Cardiac muscle cell (in vitro differentiated cells and primary cell): ENCODE measurements at regions not wholly inside any gene's neighbourhood (a gene's known extent, or its start where the extent isn't known, plus 50 kb on each side); places are given as distances from the start of the nearest gene placed in this dataset.

Experiments
- DNase-seq, 2 donors: peaks; one replicate each; pipeline versions ENCODE4 v3.0.0 to v3.0.0-alpha.2; 2010 to 2017; ENCODE audit warnings: low read depth in 1 of 2, low spot score in 1 of 2
- H3K27ac ChIP-seq: fragments of 200-600 bp; sonication (generic); 2 replicates; pipeline ENCODE4 v1.5.1; 2016
- H3K27me3 ChIP-seq: fragments of 200-600 bp; sonication (generic); 2 replicates; pipeline ENCODE4 v1.6.0; 2016; ENCODE audit warnings: control low read depth
- H3K36me3 ChIP-seq: fragments of 200-600 bp; sonication (generic); 2 replicates; pipeline ENCODE4 v1.5.1; 2016; ENCODE audit warnings: control low read depth
- H3K4me1 ChIP-seq: fragments of 200-600 bp; sonication (generic); 2 replicates; pipeline ENCODE4 v1.8.1; 2017; ENCODE audit warnings: low read depth, mild to moderate bottlenecking, mixed run types
- H3K4me3 ChIP-seq: fragments of 200-600 bp; sonication (generic); 2 replicates; pipeline ENCODE4 v1.5.1; 2016; ENCODE audit warnings: mild to moderate bottlenecking
- H3K9me3 ChIP-seq: fragments of 200-600 bp; sonication (generic); 2 replicates; pipeline ENCODE4 v1.5.1; 2017; ENCODE audit warnings: low read depth, mild to moderate bottlenecking, control low read depth
- TF ChIP-seq, protein P1 (sequence below): IDR thresholded peaks from 2 replicates; pipeline ENCODE4 v1.5.1; 2012; ENCODE audit warnings: low read depth, mild to moderate bottlenecking, low read length

DNA sequence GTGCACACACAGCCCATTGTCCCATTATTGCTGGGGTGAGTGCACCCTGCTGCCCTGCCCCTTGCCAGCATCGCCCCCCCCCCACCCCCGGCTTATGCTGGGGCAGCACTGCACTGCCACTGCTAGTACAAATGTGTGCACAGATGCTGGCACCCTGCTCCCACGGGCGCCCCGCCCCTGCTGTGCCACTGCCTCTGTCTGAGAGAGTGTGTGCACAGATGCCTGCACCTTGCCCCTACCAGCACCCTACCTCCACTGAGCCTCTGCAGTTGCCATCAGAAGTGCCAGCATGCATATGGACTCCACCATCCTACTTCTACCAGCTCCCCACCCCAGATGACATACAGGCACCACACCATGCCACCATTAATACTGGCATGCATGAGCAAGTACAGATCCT, 454.6 kb upstream of the KHDRBS2 start:
- DNase-seq, result no peak
- H3K4me3 ChIP-seq, result no peak overlapping the region
- H3K9me3 ChIP-seq, result no peaks in the 10 kb centered on the region
- H3K36me3 ChIP-seq, result no peaks in the 10 kb centered on the region
- TF ChIP-seq, protein P1, sequence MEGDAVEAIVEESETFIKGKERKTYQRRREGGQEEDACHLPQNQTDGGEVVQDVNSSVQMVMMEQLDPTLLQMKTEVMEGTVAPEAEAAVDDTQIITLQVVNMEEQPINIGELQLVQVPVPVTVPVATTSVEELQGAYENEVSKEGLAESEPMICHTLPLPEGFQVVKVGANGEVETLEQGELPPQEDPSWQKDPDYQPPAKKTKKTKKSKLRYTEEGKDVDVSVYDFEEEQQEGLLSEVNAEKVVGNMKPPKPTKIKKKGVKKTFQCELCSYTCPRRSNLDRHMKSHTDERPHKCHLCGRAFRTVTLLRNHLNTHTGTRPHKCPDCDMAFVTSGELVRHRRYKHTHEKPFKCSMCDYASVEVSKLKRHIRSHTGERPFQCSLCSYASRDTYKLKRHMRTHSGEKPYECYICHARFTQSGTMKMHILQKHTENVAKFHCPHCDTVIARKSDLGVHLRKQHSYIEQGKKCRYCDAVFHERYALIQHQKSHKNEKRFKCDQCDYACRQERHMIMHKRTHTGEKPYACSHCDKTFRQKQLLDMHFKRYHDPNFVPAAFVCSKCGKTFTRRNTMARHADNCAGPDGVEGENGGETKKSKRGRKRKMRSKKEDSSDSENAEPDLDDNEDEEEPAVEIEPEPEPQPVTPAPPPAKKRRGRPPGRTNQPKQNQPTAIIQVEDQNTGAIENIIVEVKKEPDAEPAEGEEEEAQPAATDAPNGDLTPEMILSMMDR, result no peak
- no peaks in the 10 kb centered on the region for H3K4me1 ChIP-seq
- no peaks in the 10 kb centered on the region for H3K27me3 ChIP-seq
- no peak overlapping the region for H3K27ac ChIP-seq

- no peaks in the 10 kb centered on the region for H3K9me3 ChIP-seq
- TF ChIP-seq, protein P1, result no peak
- H3K27ac ChIP-seq, result no peak overlapping the region
- H3K4me1 ChIP-seq, result no peaks in the 10 kb centered on the region
- H3K4me3 ChIP-seq, result no peak overlapping the region
- no peak for DNase-seq
- no peaks in the 10 kb centered on the region for H3K27me3 ChIP-seq
- H3K36me3 ChIP-seq, result no peaks in the 10 kb centered on the region
These were observed 454.1 kb upstream of the KHDRBS2 start for GRCh38 chr6:62740171-62740570.

GRCh38 chr6:62737792-62738191, 451.8 kb upstream of the KHDRBS2 start:
- Histone ChIP-seq H3K27me3 (no peaks in the 10 kb centered on the region), H3K4me1 (no peaks in the 10 kb centered on the region), H3K36me3 (no peaks in the 10 kb centered on the region), H3K4me3 (no peak overlapping the region), H3K27ac (no peak overlapping the region), H3K9me3 (no peaks in the 10 kb centered on the region)
- TF ChIP-seq, protein P1, result no peak
- DNase-seq, result no peak

- no peaks in the 10 kb centered on the region for H3K27me3 ChIP-seq
- no peaks in the 10 kb centered on the region for H3K9me3 ChIP-seq
- H3K4me1 ChIP-seq, result no peaks in the 10 kb centered on the region
- DNase-seq, result no peak
- H3K27ac ChIP-seq, result no peak overlapping the region
- TF ChIP-seq, protein P1, result no peak
- H3K4me3 ChIP-seq, result no peak overlapping the region
- H3K36me3 ChIP-seq, result no peaks in the 10 kb centered on the region
These were observed 435.4 kb upstream of the KHDRBS2 start for GRCh38 chr6:62721408-62721807.

DNA sequence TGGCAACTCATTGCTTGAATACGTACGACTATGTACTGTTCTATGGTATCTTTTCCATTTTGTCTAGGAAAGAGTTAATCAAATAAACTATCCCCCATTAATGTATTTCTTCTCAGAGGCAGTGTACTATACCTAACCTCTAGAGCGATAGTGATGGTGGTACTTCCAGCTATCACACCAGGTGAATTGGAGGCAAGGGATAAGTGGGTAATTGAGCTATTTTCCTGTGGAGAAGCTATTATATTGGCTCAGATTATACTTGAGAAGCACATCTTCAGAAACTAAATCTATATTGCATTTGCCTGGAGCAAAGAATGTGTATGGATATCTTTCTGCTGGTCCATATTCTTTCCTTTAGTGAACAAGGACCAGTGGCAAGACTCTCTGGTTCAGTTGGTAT, 430.7 kb upstream of the KHDRBS2 start:
- TF ChIP-seq, protein P1, result no peak
- Histone ChIP-seq H3K4me3 (no peak overlapping the region), H3K9me3 (no peaks in the 10 kb centered on the region), H3K36me3 (no peaks in the 10 kb centered on the region), H3K27ac (no peak overlapping the region), H3K27me3 (no peaks in the 10 kb centered on the region), H3K4me1 (no peaks in the 10 kb centered on the region)
- DNase-seq, result no peak

DNA sequence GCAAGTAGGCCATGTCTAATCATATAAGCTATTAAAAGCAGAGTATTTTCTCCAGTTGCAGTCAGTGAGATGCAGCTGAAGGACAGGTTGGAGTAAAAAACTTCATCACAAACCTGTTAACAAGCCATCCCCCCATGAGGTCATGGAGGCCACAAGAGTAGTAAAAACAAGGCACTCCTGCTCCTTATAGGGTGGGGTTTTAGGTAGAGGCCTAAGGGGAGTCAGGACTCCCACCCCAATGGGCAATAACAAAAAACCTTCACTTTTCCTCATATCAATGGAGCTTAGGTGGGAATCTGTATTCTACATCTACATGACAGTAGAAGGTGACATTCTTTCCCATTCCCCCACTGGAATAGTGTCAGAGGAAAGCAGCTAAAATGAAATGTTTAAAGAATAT, 428.1 kb upstream of the KHDRBS2 start:
- TF ChIP-seq, protein P1, result no peak
- DNase-seq, result no peak
- Histone ChIP-seq H3K4me3 (no peak overlapping the region), H3K27me3 (no peaks in the 10 kb centered on the region), H3K9me3 (no peaks in the 10 kb centered on the region), H3K4me1 (no peaks in the 10 kb centered on the region), H3K36me3 (no peaks in the 10 kb centered on the region), H3K27ac (no peak overlapping the region)
